NCI-H345 treated with DMSO at 0.1 percent for 48 hours (cell line): ENCODE measurements at regions not wholly inside any gene's neighbourhood (a gene's known extent, or its start where the extent isn't known, plus 50 kb on each side); places are given as distances from the start of the nearest gene placed in this dataset.
"Not testable (repeated sequence)": the region's sequence is repeated elsewhere in the genome, so short reads cannot be mapped to it uniquely, and the experiment has no call there.

Experiments
- DNase-seq: peaks from one replicate; lab custom pipeline; 2025; ENCODE audit not compliant: unreplicated experiment; lab: John Stamatoyannopoulos, UW

GRCh38 chr7:104264285-104264684, 56.5 kb upstream of the ORC5 start:
- no peak for DNase-seq

- peak; percentile 10 for DNase-seq
These were observed 60.0 kb upstream of the ORC5 start for GRCh38 chr7:104267701-104268368.

GRCh38 chr7:104271948-104272347, 56.5 kb upstream of the LHFPL3 start:
- DNase-seq = no peak

- peak; percentile 28 for DNase-seq
These were observed 55.5 kb upstream of the LHFPL3 start for GRCh38 chr7:104272767-104273384.

GRCh38 chr7:104275900-104276299, 52.5 kb upstream of the LHFPL3 start:
- DNase-seq = no peak

- DNase-seq = not testable (repeated sequence)
These were observed 51.7 kb upstream of the LHFPL3 start for GRCh38 chr7:104276730-104277129.
